GOT3 (cell line): ENCODE measurements at regions not wholly inside any gene's neighbourhood (a gene's known extent, or its start where the extent isn't known, plus 50 kb on each side); places are given as distances from the start of the nearest gene placed in this dataset.

Source experiments
- DNase-seq: peaks from one replicate; lab custom pipeline; 2025; ENCODE audit warnings: mixed read lengths; lab: John Stamatoyannopoulos, UW

- DNase-seq, result no peak
These were observed 291.0 kb downstream of the CHRM3 start for GRCh38 chr1:239677362-239677761.

GRCh38 chr1:239678181-239678580 is 291.8 kb downstream of the CHRM3 start:
- DNase-seq, result no peak

GRCh38 chr1:239682046-239682445 is 295.7 kb downstream of the CHRM3 start:
- no peak for DNase-seq

- DNase-seq, result no peak
These were observed 296.6 kb downstream of the CHRM3 start for GRCh38 chr1:239682960-239683359.

GRCh38 chr1:239686386-239686785 is 300.0 kb downstream of the CHRM3 start:
- DNase-seq, result no peak

GRCh38 chr1:239696317-239696716 is 309.9 kb downstream of the CHRM3 start:
- no peak for DNase-seq

GRCh38 chr1:239700667-239701066 is 314.3 kb downstream of the CHRM3 start:
- DNase-seq, result no peak

GRCh38 chr1:239703075-239703474 is 316.7 kb downstream of the CHRM3 start:
- DNase-seq, result no peak

GRCh38 chr1:239706245-239706892 is 320.0 kb downstream of the CHRM3 start:
- DNase-seq, result no peak

- DNase-seq, result no peak
These were observed 321.2 kb downstream of the CHRM3 start for GRCh38 chr1:239707615-239708014.

- DNase-seq, result no peak
These were observed 322.3 kb downstream of the CHRM3 start for GRCh38 chr1:239708622-239709021.

- no peak for DNase-seq
These were observed 325.4 kb downstream of the CHRM3 start for GRCh38 chr1:239711768-239712167.

- DNase-seq, result no peak
These were observed 330.9 kb downstream of the CHRM3 start for GRCh38 chr1:239717097-239717917.

GRCh38 chr1:239717918-239718184 is 331.5 kb downstream of the CHRM3 start:
- no peak for DNase-seq

GRCh38 chr1:239718571-239718970 is 332.2 kb downstream of the CHRM3 start:
- DNase-seq, result no peak

GRCh38 chr1:239718997-239719628 is 332.7 kb downstream of the CHRM3 start:
- no peak for DNase-seq

GRCh38 chr1:239719642-239720258 is 333.4 kb downstream of the CHRM3 start:
- DNase-seq, result no peak

GRCh38 chr1:239722035-239722434 is 335.7 kb downstream of the CHRM3 start:
- DNase-seq, result no peak

GRCh38 chr1:239723776-239724367 is 337.5 kb downstream of the CHRM3 start:
- DNase-seq, result no peak

GRCh38 chr1:239725371-239725770 is 339.0 kb downstream of the CHRM3 start:
- DNase-seq, result no peak

GRCh38 chr1:239725933-239726332 is 339.6 kb downstream of the CHRM3 start:
- no peak for DNase-seq

- no peak for DNase-seq
These were observed 344.0 kb downstream of the CHRM3 start for GRCh38 chr1:239730378-239730777.
